ENCODE measurements at regions not wholly inside any gene's neighbourhood (a gene's known extent, or its start where the extent isn't known, plus 50 kb on each side); places are given as distances from the start of the nearest gene placed in this dataset.

DNA sequence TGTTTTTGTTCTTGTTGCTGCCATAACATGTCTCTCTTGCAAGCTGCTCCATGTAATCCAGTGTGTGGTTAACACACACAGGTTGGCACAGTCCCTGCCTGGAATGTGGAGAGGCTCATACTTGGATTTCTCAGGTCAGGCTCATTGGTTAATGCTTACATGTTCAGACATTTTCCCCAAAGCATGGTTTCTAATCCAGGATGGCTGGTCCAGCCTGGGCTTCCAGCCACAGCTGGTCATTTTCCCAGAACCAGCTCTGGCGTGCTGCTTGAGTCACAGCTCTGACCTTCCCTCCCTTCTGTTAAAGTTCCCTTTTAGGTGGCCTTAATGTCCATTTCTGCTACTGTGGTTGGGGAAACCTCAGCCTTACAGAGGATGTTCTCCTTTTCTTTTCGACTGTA, 294.3 kb downstream of the TAF11L14 start:
- Histone ChIP-seq H3K9me2 (replicated peaks; ENCODE audit: insufficient read depth, low read length) (no peaks in the 10 kb centered on the region), H3K4me3 (ENCODE audit: low read length) (no peak overlapping the region), H3K79me2 (ENCODE audit: low read length) (no peaks in the 10 kb centered on the region), H4K20me1 (ENCODE audit: insufficient read depth, low read depth, low read length) (no peaks in the 10 kb centered on the region), H3K9ac (ENCODE audit: low read length) (no peak overlapping the region), H3K4me1 (ENCODE audit: low read length) (no peaks in the 10 kb centered on the region), H3K36me3 (ENCODE audit: insufficient read depth, low read length) (no peaks in the 10 kb centered on the region), H3K27ac (ENCODE audit: low read length) (no peak overlapping the region), H3K27me3 (ENCODE audit: low read length) (no peaks in the 10 kb centered on the region), H3K4me2 (ENCODE audit: low read depth, low read length, poor library complexity, severe bottlenecking) (no peak overlapping the region), H3K9me3 (ENCODE audit: low read length) (peaks cover 31% of the 10 kb centered on the region), H2AFZ (ENCODE audit: low read length) (no peak overlapping the region)
- DNase-seq, result no peak

DNA sequence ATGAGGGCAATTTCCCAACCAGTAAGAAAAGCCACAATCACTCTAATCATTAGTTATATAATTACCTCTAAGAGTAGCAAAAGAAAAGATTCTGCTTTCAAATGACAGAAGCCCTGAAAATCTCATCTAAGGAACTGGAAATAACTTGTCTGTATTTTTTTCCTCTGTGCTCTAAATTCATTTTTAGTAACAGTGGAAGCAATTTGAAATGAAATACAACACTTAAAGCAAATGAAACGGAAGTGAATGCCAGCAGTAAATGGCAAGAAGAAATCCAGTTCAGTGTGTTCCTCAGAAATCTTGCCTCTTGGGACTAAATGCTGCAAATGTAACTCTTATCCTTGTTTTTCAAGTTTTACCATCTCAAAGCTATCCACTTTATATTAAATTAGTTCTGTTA, 294.9 kb downstream of the TAF11L14 start:
- Histone ChIP-seq H3K4me2 (ENCODE audit: low read depth, low read length, poor library complexity, severe bottlenecking) (no peak overlapping the region), H3K79me2 (ENCODE audit: low read length) (no peaks in the 10 kb centered on the region), H3K9me3 (ENCODE audit: low read length) (peaks cover 36% of the 10 kb centered on the region), H3K4me3 (ENCODE audit: low read length) (no peak overlapping the region), H3K27me3 (ENCODE audit: low read length) (no peaks in the 10 kb centered on the region), H3K9me2 (replicated peaks; ENCODE audit: insufficient read depth, low read length) (no peaks in the 10 kb centered on the region), H3K36me3 (ENCODE audit: insufficient read depth, low read length) (no peaks in the 10 kb centered on the region), H4K20me1 (ENCODE audit: insufficient read depth, low read depth, low read length) (no peaks in the 10 kb centered on the region), H3K27ac (ENCODE audit: low read length) (no peak overlapping the region), H2AFZ (ENCODE audit: low read length) (no peak overlapping the region), H3K4me1 (ENCODE audit: low read length) (no peaks in the 10 kb centered on the region), H3K9ac (ENCODE audit: low read length) (no peak overlapping the region)
- DNase-seq, result no peak

DNA sequence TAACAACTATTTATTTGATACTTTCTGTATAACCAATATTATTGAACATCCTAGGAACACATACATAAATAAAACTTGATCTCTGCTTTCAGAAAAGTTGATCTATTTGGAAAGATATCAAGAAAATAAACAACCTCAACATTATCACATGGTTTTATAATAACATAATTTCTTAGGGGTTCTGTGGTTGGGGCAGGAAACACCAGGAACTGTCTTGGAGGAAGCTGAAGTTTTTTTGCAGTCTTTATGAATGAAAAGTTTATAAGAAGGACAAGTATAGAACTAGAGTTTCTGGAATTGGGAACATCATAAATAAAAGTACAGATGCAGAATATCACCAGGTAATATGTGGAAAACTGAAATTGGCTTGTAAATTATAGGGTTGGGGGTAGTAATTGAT, 296.1 kb downstream of the TAF11L14 start:
- Histone ChIP-seq H3K9me3 (ENCODE audit: low read length) (peaks cover 40% of the 10 kb centered on the region), H4K20me1 (ENCODE audit: insufficient read depth, low read depth, low read length) (no peaks in the 10 kb centered on the region), H3K4me3 (ENCODE audit: low read length) (no peak overlapping the region), H3K9ac (ENCODE audit: low read length) (no peak overlapping the region), H3K4me1 (ENCODE audit: low read length) (no peaks in the 10 kb centered on the region), H3K4me2 (ENCODE audit: low read depth, low read length, poor library complexity, severe bottlenecking) (no peak overlapping the region), H3K36me3 (ENCODE audit: insufficient read depth, low read length) (no peaks in the 10 kb centered on the region), H2AFZ (ENCODE audit: low read length) (no peak overlapping the region), H3K27ac (ENCODE audit: low read length) (no peak overlapping the region), H3K9me2 (replicated peaks; ENCODE audit: insufficient read depth, low read length) (no peaks in the 10 kb centered on the region), H3K79me2 (ENCODE audit: low read length) (no peaks in the 10 kb centered on the region), H3K27me3 (ENCODE audit: low read length) (no peaks in the 10 kb centered on the region)
- no peak for DNase-seq

DNA sequence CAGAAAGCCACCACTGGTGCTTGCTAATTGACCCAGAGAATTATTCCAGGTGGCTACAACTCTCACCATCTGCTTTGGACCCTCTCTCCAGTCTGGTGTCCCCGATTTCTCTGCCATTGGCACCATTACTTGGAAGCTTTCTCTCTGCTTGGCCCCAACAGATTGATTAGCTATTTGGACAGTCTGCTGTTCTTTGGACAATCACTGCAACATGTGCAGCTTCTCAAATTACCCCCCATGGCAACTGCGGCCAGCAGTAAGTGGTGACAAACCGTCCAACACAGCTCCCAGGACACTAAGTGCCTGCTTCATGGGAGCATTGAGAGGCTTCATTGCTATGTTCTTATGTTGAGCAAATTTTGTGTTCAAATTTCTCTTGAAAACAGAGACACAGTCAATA, 309.8 kb downstream of the TAF11L14 start:
- H3K36me3 ChIP-seq (ENCODE audit: insufficient read depth, low read length), result no peaks in the 10 kb centered on the region
- H3K9ac ChIP-seq (ENCODE audit: low read length), result no peak overlapping the region
- no peak overlapping the region for H3K27ac ChIP-seq (ENCODE audit: low read length)
- DNase-seq, result no peak
- H3K27me3 ChIP-seq (ENCODE audit: low read length), result no peaks in the 10 kb centered on the region
- H3K9me3 ChIP-seq (ENCODE audit: low read length), result peaks cover 11% of the 10 kb centered on the region
- H3K4me2 ChIP-seq (ENCODE audit: low read depth, low read length, poor library complexity, severe bottlenecking), result no peak overlapping the region
- no peaks in the 10 kb centered on the region for H4K20me1 ChIP-seq (ENCODE audit: insufficient read depth, low read depth, low read length)
- no peaks in the 10 kb centered on the region for H3K9me2 ChIP-seq (replicated peaks; ENCODE audit: insufficient read depth, low read length)
- H3K4me1 ChIP-seq (ENCODE audit: low read length), result no peaks in the 10 kb centered on the region
- no peaks in the 10 kb centered on the region for H3K79me2 ChIP-seq (ENCODE audit: low read length)
- H2AFZ ChIP-seq (ENCODE audit: low read length), result no peak overlapping the region
- H3K4me3 ChIP-seq (ENCODE audit: low read length), result no peak overlapping the region

DNA sequence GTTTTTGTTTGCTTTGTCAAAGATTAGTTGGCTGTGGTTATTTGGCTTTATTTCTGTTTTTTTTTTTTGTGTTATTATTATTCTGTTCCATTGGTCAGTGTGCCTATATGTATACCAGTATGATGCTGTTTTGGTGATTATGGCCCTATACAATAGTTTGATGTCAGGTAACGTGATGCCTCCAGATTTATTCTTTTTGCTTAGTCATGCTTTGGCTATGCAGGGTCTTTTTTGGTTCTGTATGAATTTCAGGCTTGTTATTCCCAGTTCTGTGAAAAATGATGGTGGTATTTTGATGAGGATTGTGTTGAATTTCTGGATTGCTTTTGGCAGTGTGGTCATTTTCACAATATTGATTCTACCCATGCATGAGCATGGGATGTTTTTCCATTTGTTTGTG, 312.8 kb downstream of the TAF11L14 start:
- H3K9me2 ChIP-seq (replicated peaks; ENCODE audit: insufficient read depth, low read length), result no peaks in the 10 kb centered on the region
- H3K4me1 ChIP-seq (ENCODE audit: low read length), result no peaks in the 10 kb centered on the region
- no peak overlapping the region for H3K4me3 ChIP-seq (ENCODE audit: low read length)
- H3K9me3 ChIP-seq (ENCODE audit: low read length), result peaks cover 19% of the 10 kb centered on the region
- H2AFZ ChIP-seq (ENCODE audit: low read length), result no peak overlapping the region
- no peak for DNase-seq
- H3K36me3 ChIP-seq (ENCODE audit: insufficient read depth, low read length), result no peaks in the 10 kb centered on the region
- H4K20me1 ChIP-seq (ENCODE audit: insufficient read depth, low read depth, low read length), result no peaks in the 10 kb centered on the region
- H3K27me3 ChIP-seq (ENCODE audit: low read length), result no peaks in the 10 kb centered on the region
- H3K79me2 ChIP-seq (ENCODE audit: low read length), result no peaks in the 10 kb centered on the region
- no peak overlapping the region for H3K27ac ChIP-seq (ENCODE audit: low read length)
- H3K4me2 ChIP-seq (ENCODE audit: low read depth, low read length, poor library complexity, severe bottlenecking), result no peak overlapping the region
- H3K9ac ChIP-seq (ENCODE audit: low read length), result no peak overlapping the region

DNA sequence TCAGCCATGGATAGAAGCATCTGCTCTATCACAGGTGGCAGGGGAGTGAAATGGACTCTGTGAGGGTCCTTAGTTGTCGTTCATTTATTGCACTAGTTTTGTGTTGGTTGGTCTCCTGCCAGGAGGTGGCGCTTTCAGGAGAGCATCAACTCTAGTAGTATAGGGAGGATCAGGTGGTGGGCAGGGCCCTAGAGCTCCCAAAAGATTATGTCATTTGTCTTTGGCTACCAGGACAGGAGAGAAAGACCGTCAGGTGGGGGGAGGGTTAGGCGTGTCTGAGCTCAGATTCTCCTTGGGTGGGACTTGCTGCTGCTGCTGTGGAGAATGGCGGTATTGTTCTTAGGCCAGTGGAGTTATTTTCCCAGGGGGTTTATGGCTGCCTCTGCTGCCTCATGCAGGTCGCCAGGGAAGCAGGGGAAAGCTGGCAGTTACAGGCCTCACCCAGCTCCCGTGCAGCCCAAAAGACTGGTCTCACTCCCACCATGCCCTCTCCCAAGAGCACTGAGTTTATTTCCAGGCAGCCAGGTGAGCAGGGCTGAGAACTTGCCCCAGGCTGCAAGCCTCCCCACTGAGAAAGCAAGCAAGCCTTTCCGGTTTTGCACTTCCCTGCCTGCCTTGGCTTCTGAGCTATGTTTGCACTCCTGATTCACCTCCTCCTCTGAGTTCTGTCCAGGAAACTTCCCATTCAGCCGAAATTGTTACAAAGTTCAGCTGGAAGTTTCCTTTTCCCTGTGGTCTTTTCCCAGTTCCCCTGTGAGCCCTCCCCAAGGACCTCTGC, 317.3 kb downstream of the TAF11L14 start:
- H3K4me2 ChIP-seq (ENCODE audit: low read depth, low read length, poor library complexity, severe bottlenecking), result no peak overlapping the region
- no peaks in the 10 kb centered on the region for H3K79me2 ChIP-seq (ENCODE audit: low read length)
- no peak overlapping the region for H2AFZ ChIP-seq (ENCODE audit: low read length)
- no peaks in the 10 kb centered on the region for H3K9me2 ChIP-seq (replicated peaks; ENCODE audit: insufficient read depth, low read length)
- no peak overlapping the region for H3K9ac ChIP-seq (ENCODE audit: low read length)
- H3K27ac ChIP-seq (ENCODE audit: low read length), result no peak overlapping the region
- DNase-seq, result no peak
- H3K4me3 ChIP-seq (ENCODE audit: low read length), result no peak overlapping the region
- peaks cover 35% of the 10 kb centered on the region for H3K9me3 ChIP-seq (ENCODE audit: low read length)
- H3K4me1 ChIP-seq (ENCODE audit: low read length), result no peaks in the 10 kb centered on the region
- no peaks in the 10 kb centered on the region for H3K36me3 ChIP-seq (ENCODE audit: insufficient read depth, low read length)
- H3K27me3 ChIP-seq (ENCODE audit: low read length), result no peaks in the 10 kb centered on the region
- no peaks in the 10 kb centered on the region for H4K20me1 ChIP-seq (ENCODE audit: insufficient read depth, low read depth, low read length)

DNA sequence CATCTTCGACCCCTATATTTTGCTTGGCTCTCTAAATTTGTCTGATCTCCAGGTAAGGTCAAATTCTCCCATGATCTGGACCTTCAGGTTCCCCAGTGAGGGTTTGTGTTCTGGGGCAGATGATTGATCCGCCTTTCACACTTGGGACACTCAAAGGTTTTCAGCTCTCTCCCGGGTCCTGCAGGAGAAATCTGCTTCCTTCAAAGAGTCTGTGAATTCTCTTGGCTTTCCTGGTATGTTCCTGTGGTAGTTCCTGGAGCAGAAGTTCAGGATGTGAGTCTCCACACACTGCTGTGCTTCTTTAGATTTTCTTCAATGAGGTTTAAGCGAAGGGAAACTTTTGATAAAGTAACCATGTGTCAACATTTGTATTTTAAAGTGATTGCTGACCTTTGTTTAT, 318.0 kb downstream of the TAF11L14 start:
- H3K9me3 ChIP-seq (ENCODE audit: low read length), result peaks cover 35% of the 10 kb centered on the region
- H3K27me3 ChIP-seq (ENCODE audit: low read length), result no peaks in the 10 kb centered on the region
- H3K4me2 ChIP-seq (ENCODE audit: low read depth, low read length, poor library complexity, severe bottlenecking), result no peak overlapping the region
- H3K4me1 ChIP-seq (ENCODE audit: low read length), result no peaks in the 10 kb centered on the region
- no peak overlapping the region for H3K9ac ChIP-seq (ENCODE audit: low read length)
- no peak overlapping the region for H3K27ac ChIP-seq (ENCODE audit: low read length)
- no peak for DNase-seq
- no peaks in the 10 kb centered on the region for H3K36me3 ChIP-seq (ENCODE audit: insufficient read depth, low read length)
- no peak overlapping the region for H2AFZ ChIP-seq (ENCODE audit: low read length)
- H3K4me3 ChIP-seq (ENCODE audit: low read length), result no peak overlapping the region
- H3K79me2 ChIP-seq (ENCODE audit: low read length), result no peaks in the 10 kb centered on the region
- H4K20me1 ChIP-seq (ENCODE audit: insufficient read depth, low read depth, low read length), result no peaks in the 10 kb centered on the region
- H3K9me2 ChIP-seq (replicated peaks; ENCODE audit: insufficient read depth, low read length), result no peaks in the 10 kb centered on the region

DNA sequence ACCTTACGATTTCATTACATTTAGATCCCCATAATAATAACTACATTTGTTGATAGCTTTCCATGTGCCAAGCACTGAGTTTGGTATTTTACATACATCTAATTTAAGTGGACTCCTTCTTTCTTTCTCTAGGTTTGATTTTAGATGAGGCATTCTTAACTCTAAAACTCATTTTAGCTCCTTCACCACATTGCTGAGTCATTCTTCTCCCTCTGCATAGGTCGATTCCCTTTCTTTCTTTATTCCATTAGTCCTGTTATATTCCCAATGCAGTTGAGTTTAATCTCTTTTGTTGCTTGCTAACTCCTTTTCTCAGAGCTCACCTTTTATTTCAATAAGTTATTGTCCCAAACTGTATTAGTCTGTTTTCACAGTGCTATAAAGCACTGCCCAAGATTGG, 329.8 kb downstream of the TAF11L14 start:
- Histone ChIP-seq H4K20me1 (ENCODE audit: insufficient read depth, low read depth, low read length) (no peaks in the 10 kb centered on the region), H3K27ac (ENCODE audit: low read length) (no peak overlapping the region), H2AFZ (ENCODE audit: low read length) (no peak overlapping the region), H3K36me3 (ENCODE audit: insufficient read depth, low read length) (no peaks in the 10 kb centered on the region), H3K9ac (ENCODE audit: low read length) (no peak overlapping the region), H3K27me3 (ENCODE audit: low read length) (no peaks in the 10 kb centered on the region), H3K9me3 (ENCODE audit: low read length) (peaks cover 12% of the 10 kb centered on the region), H3K4me2 (ENCODE audit: low read depth, low read length, poor library complexity, severe bottlenecking) (no peak overlapping the region), H3K79me2 (ENCODE audit: low read length) (no peaks in the 10 kb centered on the region), H3K9me2 (replicated peaks; ENCODE audit: insufficient read depth, low read length) (no peaks in the 10 kb centered on the region), H3K4me1 (ENCODE audit: low read length) (no peaks in the 10 kb centered on the region), H3K4me3 (ENCODE audit: low read length) (no peak overlapping the region)
- DNase-seq, result no peak

Data from Karpas-422 (cell line).